HepG2 (cell line): ENCODE measurements at regions not wholly inside any gene's neighbourhood (a gene's known extent, or its start where the extent isn't known, plus 50 kb on each side); places are given as distances from the start of the nearest gene placed in this dataset.

Experiments
- ATAC-seq: fragments of 200-7000 bp; cut with Tn5 transposase; 3 replicates; pipeline ENCODE4 v1.9.1; 2020; ENCODE audit warnings: mild to moderate bottlenecking, moderate library complexity
- BruUV-seq: library from RNA; stranded (reverse); fragments of 400-500 nt; replicated peaks from 2 replicates; lab custom pipeline; 2021; lab: Mats Ljungman, UMichigan
- CTCF ChIA-PET: fragments of 300-600 bp; formaldehyde crosslinking; extraction: SDS; loops from one replicate; lab custom pipeline; 2021; ENCODE audit warnings: low total read pairs, inconsistent platforms, low intra/inter-chr PET ratio; lab: Yijun Ruan, JAX
- POLR2A ChIA-PET: fragments of 350-600 bp; sonication (Branson Sonifier 250); formaldehyde crosslinking; loops from one replicate; lab custom pipeline; 2020; ENCODE audit warnings: antibody characterized with exemption, inconsistent platforms; lab: Yijun Ruan, JAX
- DNase-seq: peaks from one replicate; pipeline ENCODE4 v3.0.0-alpha.2; 2015; ENCODE audit warnings: low spot score
- FAIRE-seq: peaks from 3 replicates; lab custom pipeline; 2011; peaks lifted over from hg19 to GRCh38; lab: Jason Lieb, UNC
- H2AFZ ChIP-seq: one replicate; pipeline ENCODE4 v1.6.1; 2011; ENCODE audit warnings: low read length, inconsistent platforms
- H3K27ac ChIP-seq: fragments of 300-600 bp; 3 replicates; pipeline ENCODE4 v1.8.0; 2011; ENCODE audit warnings: mixed run types, mild to moderate bottlenecking, mixed read lengths, low read length, inconsistent platforms; ENCODE audit not compliant: insufficient read depth; ENCODE audit errors: extremely low read length
- H3K27me3 ChIP-seq, 2 experiments: fragments of 200-600 bp in 1 of 2; 2 replicates in 1 of 2; 3 replicates in 1 of 2; pipeline versions ENCODE4 v1.6.0 to v1.8.0; 2011; ENCODE audit warnings: low read length in 2 of 2, mild to moderate bottlenecking in 2 of 2, moderate library complexity in 2 of 2, inconsistent platforms in 1 of 2; ENCODE audit not compliant: insufficient read depth in 2 of 2, control insufficient read depth in 1 of 2
- H3K36me3 ChIP-seq, 2 experiments: fragments of 200-600 bp in 1 of 2; replicated peaks in 1 of 2; 2 replicates in 1 of 2; 3 replicates in 1 of 2; pipeline versions ENCODE4 v1.5.1 to v1.8.0; 2011; ENCODE audit warnings: low read length in 2 of 2, inconsistent platforms in 1 of 2; ENCODE audit not compliant: insufficient read depth in 2 of 2, control insufficient read depth in 1 of 2
- H3K4me1 ChIP-seq: 2 replicates; pipeline ENCODE4 v1.5.1; 2012; ENCODE audit warnings: low read length, inconsistent platforms; ENCODE audit not compliant: insufficient read depth
- H3K4me2 ChIP-seq: 2 replicates; pipeline ENCODE4 v1.6.0; 2011; ENCODE audit warnings: low read depth, low read length, inconsistent platforms
- H3K4me3 ChIP-seq, 3 experiments: fragments of 200-600 bp in 1 of 3; sonication (generic), shearing (Covaris generic) in 1 of 3; replicated peaks in 1 of 3; 2 replicates each; pipeline ENCODE4 v1.5.1; 2011 to 2016; ENCODE audit warnings: low read length in 3 of 3, inconsistent platforms in 2 of 3, low read depth in 2 of 3, mild to moderate bottlenecking in 2 of 3, control low read depth in 1 of 3, mixed read lengths in 1 of 3; ENCODE audit not compliant: insufficient read depth in 1 of 3
- H3K79me2 ChIP-seq: one replicate; pipeline ENCODE4 v1.6.1; 2011; ENCODE audit warnings: low read length, inconsistent platforms; ENCODE audit not compliant: insufficient read depth
- H3K9ac ChIP-seq: 2 replicates; pipeline ENCODE4 v1.6.0; 2011; ENCODE audit warnings: mild to moderate bottlenecking, low read depth, low read length, inconsistent platforms; ENCODE audit not compliant: insufficient read depth
- H3K9me3 ChIP-seq: 2 replicates; pipeline ENCODE4 v1.5.1; 2012; ENCODE audit warnings: mild to moderate bottlenecking, low read length
- H4K20me1 ChIP-seq: 2 replicates; pipeline ENCODE4 v1.6.0; 2011; ENCODE audit warnings: inconsistent platforms, mild to moderate bottlenecking, low read length, moderate library complexity; ENCODE audit not compliant: insufficient read depth
- AHR ChIP-seq: IDR thresholded peaks from 2 replicates; pipeline ENCODE4 v1.6.1; 2018; ENCODE audit warnings: missing genetic modification reagents, missing compliant biosample characterization
- FOSL1 ChIP-seq: sonication (generic); formaldehyde crosslinking; IDR thresholded peaks from 2 replicates; pipeline ENCODE4 v1.9.0; 2021; ENCODE audit warnings: missing genetic modification reagents, borderline replicate concordance
- HMG20A ChIP-seq: IDR thresholded peaks from 2 replicates; pipeline ENCODE4 v1.6.1; 2016; ENCODE audit warnings: borderline replicate concordance
- MIER2 ChIP-seq: IDR thresholded peaks from 2 replicates; pipeline ENCODE4 v1.6.1; 2016; ENCODE audit warnings: missing biosample characterization, missing genetic modification reagents
- PCBP2 ChIP-seq: fragments of 200-400 bp; formaldehyde crosslinking; optimal IDR thresholded peaks from 2 replicates; pipeline ENCODE3; 2018; ENCODE audit warnings: low read length, low read depth; ENCODE audit not compliant: poor library complexity, severe bottlenecking
- PHF20 ChIP-seq: sonication (generic); formaldehyde crosslinking; IDR thresholded peaks from 2 replicates; pipeline ENCODE4 v1.5.0; 2020; ENCODE audit warnings: mild to moderate bottlenecking, missing genetic modification reagents
- RBAK ChIP-seq: sonication (generic); formaldehyde crosslinking; IDR thresholded peaks from 2 replicates; pipeline ENCODE4 v1.5.1; 2020; ENCODE audit warnings: mild to moderate bottlenecking, missing genetic modification reagents
- ZFP36L1 ChIP-seq: sonication (generic); formaldehyde crosslinking; IDR thresholded peaks from 2 replicates; pipeline ENCODE4 v1.8.0; 2022; ENCODE audit warnings: mild to moderate bottlenecking, missing genetic modification reagents, moderate library complexity
- ZNF180 ChIP-seq: sonication (generic); formaldehyde crosslinking; IDR thresholded peaks from 2 replicates; pipeline ENCODE4 v1.4.0; 2020; ENCODE audit warnings: low read depth, missing genetic modification reagents, borderline replicate concordance
- ZNF224 ChIP-seq: sonication (generic); formaldehyde crosslinking; IDR thresholded peaks from 2 replicates; pipeline ENCODE4 v1.5.0; 2020; ENCODE audit warnings: mild to moderate bottlenecking, missing genetic modification reagents
- ZNF33B ChIP-seq: sonication (generic); formaldehyde crosslinking; IDR thresholded peaks from 2 replicates; pipeline ENCODE4 v1.5.1; 2020; ENCODE audit warnings: mild to moderate bottlenecking, missing genetic modification reagents
- ZNF451 ChIP-seq: sonication (generic); formaldehyde crosslinking; IDR thresholded peaks from 2 replicates; pipeline ENCODE4 v1.5.0; 2020; ENCODE audit warnings: mild to moderate bottlenecking, missing genetic modification reagents
- ZNF703 ChIP-seq: sonication (generic); formaldehyde crosslinking; IDR thresholded peaks from 2 replicates; pipeline ENCODE4 v1.5.1; 2020; ENCODE audit warnings: missing genetic modification reagents, mild to moderate bottlenecking, moderate library complexity, borderline replicate concordance
- WGBS: methylation state at CpG from one replicate; pipeline ENCODE4 v1.1.6; 2017; ENCODE audit warnings: low lambda C conversion rate; 5-methylcytosine and 5-hydroxymethylcytosine counted together
- in situ Hi-C: cut with HindIII; loops from 2 replicates; pipeline ENCODE4 v1.10.0; 2017; ENCODE audit warnings: low pct_unique_long_range_greater_than_20kb; ENCODE audit not compliant: extremely low pct_ligation_motif_present
- intact Hi-C: fragments of 100-400 bp; cut with micrococcal nuclease; formaldehyde crosslinking; loops from one replicate; pipeline ENCODE4 v1.10.0; 2022; ENCODE audit not compliant: unreplicated experiment
- TF ChIP-seq, protein P1 (sequence below): sonication (generic); formaldehyde crosslinking; conservative IDR thresholded peaks from 2 replicates; pipeline ENCODE4 v1.4.0; 2020; ENCODE audit warnings: missing genetic modification reagents
- TF ChIP-seq, protein P2 (sequence below): sonication (generic); formaldehyde crosslinking; conservative IDR thresholded peaks from 2 replicates; pipeline ENCODE4 v1.8.0; 2022; ENCODE audit warnings: mild to moderate bottlenecking, moderate library complexity, missing genetic modification reagents
- TF ChIP-seq, protein P3 (sequence below): sonication (generic); formaldehyde crosslinking; IDR thresholded peaks from 2 replicates; pipeline ENCODE4 v1.8.0; 2022; ENCODE audit warnings: mild to moderate bottlenecking, missing genetic modification reagents
- TF ChIP-seq, protein P4 (sequence below): sonication (generic); formaldehyde crosslinking; IDR thresholded peaks from 2 replicates; pipeline ENCODE4 v1.4.0; 2020; ENCODE audit warnings: mild to moderate bottlenecking, missing genetic modification reagents

DNA sequence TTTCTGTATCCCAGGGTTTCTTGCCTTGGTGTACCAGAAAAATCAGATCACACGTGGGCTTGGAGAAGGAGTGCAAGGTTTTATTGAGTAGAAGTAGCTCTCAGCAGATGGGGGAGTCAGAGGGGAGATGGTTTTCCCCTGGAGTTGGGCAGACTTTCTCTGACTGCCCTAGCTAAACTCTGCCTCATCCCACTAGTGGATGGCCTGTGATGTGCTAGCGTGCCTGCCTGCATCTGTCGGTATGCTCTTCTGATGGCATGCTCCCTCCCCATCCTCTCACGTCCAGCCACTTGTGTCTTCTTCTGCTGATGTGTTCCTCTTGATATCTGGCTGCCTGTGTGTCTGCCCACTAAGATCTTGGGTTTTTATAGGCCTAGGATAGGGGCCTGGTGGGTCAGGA lies 616.1 kb upstream of the RGMB start:
- Histone ChIP-seq H3K79me2 (no peaks in the 10 kb centered on the region), H2AFZ (no peak overlapping the region), H3K9me3 (no peaks in the 10 kb centered on the region), H3K27ac (no peak overlapping the region), H3K9ac (no peak overlapping the region), H3K4me2 (no peak overlapping the region), H3K4me1 (no peaks in the 10 kb centered on the region), H3K36me3 (no peaks in the 10 kb centered on the region), H4K20me1 (no peaks in the 10 kb centered on the region), H3K4me3 (no peak overlapping the region), H3K27me3 (no peaks in the 10 kb centered on the region)
- ATAC-seq (no peak), FAIRE-seq (no peak), DNase-seq (no peak)
- in situ Hi-C loops = no loop called here
- no TSS peak for BruUV-seq
- 5% methylated on average over 4 of the region's 4 CpGs for WGBS
- intact Hi-C loops = no loop called here
- ChIA-PET CTCF (no interaction called here), POLR2A (no interaction called here)
- TF ChIP-seq MIER2 (CRISPR knock-in tag) = no peak
- TF ChIP-seq, protein P1, sequence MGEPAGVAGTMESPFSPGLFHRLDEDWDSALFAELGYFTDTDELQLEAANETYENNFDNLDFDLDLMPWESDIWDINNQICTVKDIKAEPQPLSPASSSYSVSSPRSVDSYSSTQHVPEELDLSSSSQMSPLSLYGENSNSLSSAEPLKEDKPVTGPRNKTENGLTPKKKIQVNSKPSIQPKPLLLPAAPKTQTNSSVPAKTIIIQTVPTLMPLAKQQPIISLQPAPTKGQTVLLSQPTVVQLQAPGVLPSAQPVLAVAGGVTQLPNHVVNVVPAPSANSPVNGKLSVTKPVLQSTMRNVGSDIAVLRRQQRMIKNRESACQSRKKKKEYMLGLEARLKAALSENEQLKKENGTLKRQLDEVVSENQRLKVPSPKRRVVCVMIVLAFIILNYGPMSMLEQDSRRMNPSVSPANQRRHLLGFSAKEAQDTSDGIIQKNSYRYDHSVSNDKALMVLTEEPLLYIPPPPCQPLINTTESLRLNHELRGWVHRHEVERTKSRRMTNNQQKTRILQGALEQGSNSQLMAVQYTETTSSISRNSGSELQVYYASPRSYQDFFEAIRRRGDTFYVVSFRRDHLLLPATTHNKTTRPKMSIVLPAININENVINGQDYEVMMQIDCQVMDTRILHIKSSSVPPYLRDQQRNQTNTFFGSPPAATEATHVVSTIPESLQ (CRISPR knock-in tag) = no peak
- no peak for TF ChIP-seq ZNF703 (CRISPR knock-in tag)
- TF ChIP-seq RBAK (CRISPR knock-in tag) = no peak
- TF ChIP-seq ZNF33B = no peak
- no peak for TF ChIP-seq HMG20A (CRISPR knock-in tag)
- no peak for TF ChIP-seq AHR
- no peak for TF ChIP-seq ZFP36L1 (CRISPR knock-in tag)
- TF ChIP-seq, protein P2, sequence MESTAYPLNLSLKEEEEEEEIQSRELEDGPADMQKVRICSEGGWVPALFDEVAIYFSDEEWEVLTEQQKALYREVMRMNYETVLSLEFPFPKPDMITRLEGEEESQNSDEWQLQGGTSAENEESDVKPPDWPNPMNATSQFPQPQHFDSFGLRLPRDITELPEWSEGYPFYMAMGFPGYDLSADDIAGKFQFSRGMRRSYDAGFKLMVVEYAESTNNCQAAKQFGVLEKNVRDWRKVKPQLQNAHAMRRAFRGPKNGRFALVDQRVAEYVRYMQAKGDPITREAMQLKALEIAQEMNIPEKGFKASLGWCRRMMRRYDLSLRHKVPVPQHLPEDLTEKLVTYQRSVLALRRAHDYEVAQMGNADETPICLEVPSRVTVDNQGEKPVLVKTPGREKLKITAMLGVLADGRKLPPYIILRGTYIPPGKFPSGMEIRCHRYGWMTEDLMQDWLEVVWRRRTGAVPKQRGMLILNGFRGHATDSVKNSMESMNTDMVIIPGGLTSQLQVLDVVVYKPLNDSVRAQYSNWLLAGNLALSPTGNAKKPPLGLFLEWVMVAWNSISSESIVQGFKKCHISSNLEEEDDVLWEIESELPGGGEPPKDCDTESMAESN = no peak
- no peak for TF ChIP-seq PCBP2
- TF ChIP-seq, protein P3, sequence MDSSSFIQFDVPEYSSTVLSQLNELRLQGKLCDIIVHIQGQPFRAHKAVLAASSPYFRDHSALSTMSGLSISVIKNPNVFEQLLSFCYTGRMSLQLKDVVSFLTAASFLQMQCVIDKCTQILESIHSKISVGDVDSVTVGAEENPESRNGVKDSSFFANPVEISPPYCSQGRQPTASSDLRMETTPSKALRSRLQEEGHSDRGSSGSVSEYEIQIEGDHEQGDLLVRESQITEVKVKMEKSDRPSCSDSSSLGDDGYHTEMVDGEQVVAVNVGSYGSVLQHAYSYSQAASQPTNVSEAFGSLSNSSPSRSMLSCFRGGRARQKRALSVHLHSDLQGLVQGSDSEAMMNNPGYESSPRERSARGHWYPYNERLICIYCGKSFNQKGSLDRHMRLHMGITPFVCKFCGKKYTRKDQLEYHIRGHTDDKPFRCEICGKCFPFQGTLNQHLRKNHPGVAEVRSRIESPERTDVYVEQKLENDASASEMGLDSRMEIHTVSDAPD (CRISPR knock-in tag) = no peak
- TF ChIP-seq FOSL1 (CRISPR knock-in tag) = no peak
- TF ChIP-seq ZNF224 (CRISPR knock-in tag) = no peak
- TF ChIP-seq ZNF451 (CRISPR knock-in tag) = no peak
- TF ChIP-seq ZNF180 = no peak
- TF ChIP-seq PHF20 (CRISPR knock-in tag) = no peak
- TF ChIP-seq, protein P4, sequence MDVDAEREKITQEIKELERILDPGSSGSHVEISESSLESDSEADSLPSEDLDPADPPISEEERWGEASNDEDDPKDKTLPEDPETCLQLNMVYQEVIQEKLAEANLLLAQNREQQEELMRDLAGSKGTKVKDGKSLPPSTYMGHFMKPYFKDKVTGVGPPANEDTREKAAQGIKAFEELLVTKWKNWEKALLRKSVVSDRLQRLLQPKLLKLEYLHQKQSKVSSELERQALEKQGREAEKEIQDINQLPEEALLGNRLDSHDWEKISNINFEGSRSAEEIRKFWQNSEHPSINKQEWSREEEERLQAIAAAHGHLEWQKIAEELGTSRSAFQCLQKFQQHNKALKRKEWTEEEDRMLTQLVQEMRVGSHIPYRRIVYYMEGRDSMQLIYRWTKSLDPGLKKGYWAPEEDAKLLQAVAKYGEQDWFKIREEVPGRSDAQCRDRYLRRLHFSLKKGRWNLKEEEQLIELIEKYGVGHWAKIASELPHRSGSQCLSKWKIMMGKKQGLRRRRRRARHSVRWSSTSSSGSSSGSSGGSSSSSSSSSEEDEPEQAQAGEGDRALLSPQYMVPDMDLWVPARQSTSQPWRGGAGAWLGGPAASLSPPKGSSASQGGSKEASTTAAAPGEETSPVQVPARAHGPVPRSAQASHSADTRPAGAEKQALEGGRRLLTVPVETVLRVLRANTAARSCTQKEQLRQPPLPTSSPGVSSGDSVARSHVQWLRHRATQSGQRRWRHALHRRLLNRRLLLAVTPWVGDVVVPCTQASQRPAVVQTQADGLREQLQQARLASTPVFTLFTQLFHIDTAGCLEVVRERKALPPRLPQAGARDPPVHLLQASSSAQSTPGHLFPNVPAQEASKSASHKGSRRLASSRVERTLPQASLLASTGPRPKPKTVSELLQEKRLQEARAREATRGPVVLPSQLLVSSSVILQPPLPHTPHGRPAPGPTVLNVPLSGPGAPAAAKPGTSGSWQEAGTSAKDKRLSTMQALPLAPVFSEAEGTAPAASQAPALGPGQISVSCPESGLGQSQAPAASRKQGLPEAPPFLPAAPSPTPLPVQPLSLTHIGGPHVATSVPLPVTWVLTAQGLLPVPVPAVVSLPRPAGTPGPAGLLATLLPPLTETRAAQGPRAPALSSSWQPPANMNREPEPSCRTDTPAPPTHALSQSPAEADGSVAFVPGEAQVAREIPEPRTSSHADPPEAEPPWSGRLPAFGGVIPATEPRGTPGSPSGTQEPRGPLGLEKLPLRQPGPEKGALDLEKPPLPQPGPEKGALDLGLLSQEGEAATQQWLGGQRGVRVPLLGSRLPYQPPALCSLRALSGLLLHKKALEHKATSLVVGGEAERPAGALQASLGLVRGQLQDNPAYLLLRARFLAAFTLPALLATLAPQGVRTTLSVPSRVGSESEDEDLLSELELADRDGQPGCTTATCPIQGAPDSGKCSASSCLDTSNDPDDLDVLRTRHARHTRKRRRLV = no peak
